Liver (tissue), 8 donors: ENCODE measurements at regions not wholly inside any gene's neighbourhood (a gene's known extent, or its start where the extent isn't known, plus 50 kb on each side); places are given as distances from the start of the nearest gene placed in this dataset.

Experiments
- DNase-seq: peaks from one replicate; pipeline ENCODE4 v3.0.0-alpha.2; 2017; ENCODE audit warnings: low spot score
- H3K27ac ChIP-seq, 2 donors: one replicate each; pipeline ENCODE4 v1.7.0; 2013; ENCODE audit warnings: inconsistent platforms in 2 of 2, low read length in 2 of 2, control low read depth in 1 of 2, low read depth in 1 of 2, mild to moderate bottlenecking in 1 of 2
- H3K27me3 ChIP-seq, 4 donors: one replicate each; pipeline versions ENCODE4 v1.6.1 to v1.7.0; 2013; ENCODE audit warnings: low read length in 3 of 4, inconsistent platforms in 1 of 4, mild to moderate bottlenecking in 1 of 4, moderate library complexity in 1 of 4; ENCODE audit not compliant: control insufficient read depth in 4 of 4, insufficient read depth in 4 of 4
- H3K36me3 ChIP-seq, 4 donors: one replicate each; pipeline versions ENCODE4 v1.6.1 to v1.7.0; 2013; ENCODE audit warnings: low read length in 3 of 4, mild to moderate bottlenecking in 3 of 4, low read depth in 1 of 4, moderate library complexity in 1 of 4; ENCODE audit not compliant: control insufficient read depth in 4 of 4, insufficient read depth in 3 of 4
- H3K4me1 ChIP-seq, 4 donors: one replicate each; pipeline versions ENCODE4 v1.6.1 to v1.7.0; 2013; ENCODE audit warnings: low read length in 3 of 4, mild to moderate bottlenecking in 3 of 4, moderate library complexity in 1 of 4; ENCODE audit not compliant: control insufficient read depth in 4 of 4, insufficient read depth in 4 of 4
- H3K4me3 ChIP-seq, 3 donors: one replicate each; pipeline versions ENCODE4 v1.6.1 to v1.7.0; 2013; ENCODE audit warnings: low read length in 3 of 3, control low read depth in 1 of 3, low read depth in 1 of 3, mild to moderate bottlenecking in 1 of 3
- H3K9ac ChIP-seq, 2 donors: one replicate each; pipeline ENCODE4 v1.7.0; 2013; ENCODE audit warnings: low read length in 2 of 2, mild to moderate bottlenecking in 2 of 2, moderate library complexity in 2 of 2, control low read depth in 1 of 2, low read depth in 1 of 2
- H3K9me3 ChIP-seq, 4 donors: one replicate each; pipeline versions ENCODE4 v1.6.1 to v1.7.0; 2013; ENCODE audit warnings: low read length in 3 of 4; ENCODE audit not compliant: control insufficient read depth in 4 of 4
- ATF3 ChIP-seq: IDR thresholded peaks from 2 replicates; pipeline ENCODE4 v1.6.1; 2016; ENCODE audit warnings: antibody characterized with exemption
- CTCF ChIP-seq: fragments of 150-350 bp; IDR thresholded peaks from 2 replicates; pipeline ENCODE4 v1.5.1; 2017; ENCODE audit warnings: improper control_type of control experiment, low read depth, low read length; ENCODE audit not compliant: missing input control
- EGR1 ChIP-seq, 2 donors: IDR thresholded peaks; 2 replicates each; pipeline ENCODE4 v1.6.1; 2016 to 2018; ENCODE audit warnings: antibody characterized with exemption in 2 of 2, low read depth in 2 of 2
- FOXA1 ChIP-seq: IDR thresholded peaks from 2 replicates; pipeline ENCODE4 v1.6.1; 2016; ENCODE audit warnings: antibody characterized with exemption
- FOXA2 ChIP-seq: IDR thresholded peaks from 2 replicates; pipeline ENCODE4 v1.6.1; 2016; ENCODE audit warnings: antibody characterized with exemption
- GABPA ChIP-seq, 2 donors: IDR thresholded peaks in 1 of 2; conservative IDR thresholded peaks in 1 of 2; 2 replicates each; pipeline ENCODE4 v1.6.1; 2016; ENCODE audit warnings: antibody characterized with exemption in 2 of 2, mild to moderate bottlenecking in 1 of 2, moderate library complexity in 1 of 2
- HNF4A ChIP-seq, 2 donors: conservative IDR thresholded peaks; 2 replicates each; pipeline ENCODE4 v1.6.1; 2016; ENCODE audit warnings: antibody characterized with exemption in 2 of 2, mild to moderate bottlenecking in 2 of 2
- HNF4G ChIP-seq: IDR thresholded peaks from 2 replicates; pipeline ENCODE4 v1.6.1; 2016; ENCODE audit warnings: antibody characterized with exemption
- JUND ChIP-seq, 2 donors: IDR thresholded peaks; 2 replicates each; pipeline ENCODE4 v1.6.1; 2016; ENCODE audit warnings: antibody characterized with exemption in 2 of 2
- MAX ChIP-seq: IDR thresholded peaks from 2 replicates; pipeline ENCODE4 v1.6.1; 2016; ENCODE audit warnings: antibody characterized with exemption
- NR2F2 ChIP-seq: IDR thresholded peaks from 2 replicates; pipeline ENCODE4 v1.6.1; 2016; ENCODE audit warnings: antibody characterized with exemption
- RAD21 ChIP-seq, 2 donors: IDR thresholded peaks; 2 replicates each; pipeline ENCODE4 v1.6.1; 2016; ENCODE audit warnings: antibody characterized with exemption in 2 of 2, mild to moderate bottlenecking in 2 of 2
- REST ChIP-seq: IDR thresholded peaks from 2 replicates; pipeline ENCODE4 v1.6.1; 2016; ENCODE audit warnings: antibody characterized with exemption, mild to moderate bottlenecking
- RXRA ChIP-seq, 2 donors: IDR thresholded peaks; 2 replicates each; pipeline ENCODE4 v1.6.1; 2017 to 2018; ENCODE audit warnings: antibody characterized with exemption in 2 of 2, mild to moderate bottlenecking in 1 of 2
- SP1 ChIP-seq: IDR thresholded peaks from 2 replicates; pipeline ENCODE4 v1.6.1; 2018; ENCODE audit warnings: antibody characterized with exemption, mild to moderate bottlenecking
- TAF1 ChIP-seq: conservative IDR thresholded peaks from 2 replicates; pipeline ENCODE4 v1.6.1; 2016; ENCODE audit warnings: antibody characterized with exemption, mild to moderate bottlenecking
- YY1 ChIP-seq: IDR thresholded peaks from 2 replicates; pipeline ENCODE4 v1.6.1; 2016; ENCODE audit warnings: antibody characterized with exemption, mild to moderate bottlenecking
- ZBTB33 ChIP-seq: IDR thresholded peaks from 2 replicates; pipeline ENCODE4 v1.6.1; 2016; ENCODE audit warnings: antibody characterized with exemption
- WGBS: extraction: QIAGEN DNeasy Blood & Tissue Kit; methylation state at CpG from one replicate; pipeline ENCODE4 v1.1.7; 2013; 5-methylcytosine and 5-hydroxymethylcytosine counted together
- donor health status: healthy.
- donor health status: healthy.
- donor health status: healthy.
- donor health status: healthy.
- donor health status: healthy.

GRCh38 chr9:3032898-3033297 lies 189.0 kb upstream of the PUM3 start:
- Histone ChIP-seq H3K4me3 (no peak overlapping the region), H3K9me3 (no peaks in the 10 kb centered on the region), H3K27me3 (no peaks in the 10 kb centered on the region), H3K9ac (no peak overlapping the region), H3K27ac (no peak overlapping the region), H3K36me3 (no peaks in the 10 kb centered on the region), H3K4me1 (no peaks in the 10 kb centered on the region)
- TF ChIP-seq EGR1 (IDR thresholded peaks at IDR 0.05; ENCODE audit: low read depth in 2 of 2), result no peak
- no peak for TF ChIP-seq REST
- TF ChIP-seq JUND (IDR thresholded peaks at IDR 0.05), result no peak
- TF ChIP-seq MAX, result no peak
- no peak for TF ChIP-seq RXRA (IDR thresholded peaks at IDR 0.05)
- no peak for TF ChIP-seq SP1
- no peak for TF ChIP-seq GABPA (IDR thresholded peaks at IDR 0.05 in 1 of 2, conservative IDR thresholded peaks at IDR 0.05 in 1 of 2)
- no peak for TF ChIP-seq CTCF
- no peak for TF ChIP-seq RAD21 (IDR thresholded peaks at IDR 0.05)
- TF ChIP-seq FOXA2, result no peak
- TF ChIP-seq HNF4G, result no peak
- no peak for TF ChIP-seq NR2F2
- no peak for TF ChIP-seq HNF4A (conservative IDR thresholded peaks at IDR 0.05)
- no peak for TF ChIP-seq YY1
- TF ChIP-seq TAF1, result no peak
- no peak for TF ChIP-seq ZBTB33
- TF ChIP-seq ATF3, result no peak
- TF ChIP-seq FOXA1, result no peak
- WGBS, result 83% methylated on average over 4 of the region's 4 CpGs
- DNase-seq, result no peak

- TF ChIP-seq EGR1 (IDR thresholded peaks at IDR 0.05; ENCODE audit: low read depth in 2 of 2) (no peak), JUND (IDR thresholded peaks at IDR 0.05) (no peak), RXRA (IDR thresholded peaks at IDR 0.05) (no peak), YY1 (no peak), MAX (no peak), TAF1 (no peak), CTCF (no peak), SP1 (no peak), HNF4G (no peak), ATF3 (no peak), ZBTB33 (no peak), HNF4A (conservative IDR thresholded peaks at IDR 0.05) (no peak)
- Histone ChIP-seq H3K4me1 (no peaks in the 10 kb centered on the region), H3K36me3 (no peaks in the 10 kb centered on the region), H3K9me3 (no peaks in the 10 kb centered on the region), H3K4me3 (no peak overlapping the region), H3K27me3 (peaks cover 0 to 2% (median 0%) of the 10 kb centered on the region in 4 donors), H3K27ac (no peak overlapping the region), H3K9ac (no peak overlapping the region)
- DNase-seq, result no peak
- WGBS, result 78% methylated on average over 4 of the region's 4 CpGs
Measured at GRCh38 chr9:3028535-3028934, 184.6 kb upstream of the PUM3 start.
